B cell (primary cell): ENCODE measurements at regions not wholly inside any gene's neighbourhood (a gene's known extent, or its start where the extent isn't known, plus 50 kb on each side); places are given as distances from the start of the nearest gene placed in this dataset.

ENCODE experiments used
- ATAC-seq: fragments of 200-7000 bp; cut with Tn5 transposase; one replicate; pipeline ENCODE4 v1.10.0; 2021; ENCODE audit warnings: low read depth, mild to moderate bottlenecking, moderate number of reproducible peaks, moderate library complexity
- CTCF ChIA-PET: fragments of 350-600 bp; sonication (Branson Sonifier 250); formaldehyde crosslinking; loops from one replicate; lab custom pipeline; 2021; ENCODE audit warnings: antibody characterized with exemption, inconsistent platforms; lab: Charles Lee
- POLR2A ChIA-PET: fragments of 350-600 bp; sonication (Branson Sonifier 250); formaldehyde crosslinking; loops from one replicate; lab custom pipeline; 2021; ENCODE audit warnings: antibody characterized with exemption; lab: Charles Lee
- DNase-seq: peaks from one replicate; pipeline ENCODE4 v3.0.0; 2013
- H2AFZ ChIP-seq: 2 replicates; pipeline ENCODE4 v1.6.1; 2012; ENCODE audit warnings: mild to moderate bottlenecking, low read depth, low read length; ENCODE audit not compliant: insufficient read depth, poor library complexity, severe bottlenecking
- H3K27ac ChIP-seq, 2 donors: 1 replicate in 1 of 2; 2 replicates in 1 of 2; pipeline ENCODE4 v1.5.1; 2012 to 2013; ENCODE audit warnings: low read length in 2 of 2, mild to moderate bottlenecking in 2 of 2, moderate library complexity in 1 of 2
- H3K27me3 ChIP-seq, 4 experiments: fragments of 200-600 bp in 1 of 4; sonication (generic) in 1 of 4; replicated peaks in 1 of 4; 1 replicate in 2 of 4; 2 replicates in 2 of 4; pipeline versions ENCODE4 v1.6.1 to v1.7.0; 2013 to 2016; ENCODE audit warnings: low read length in 3 of 4, mild to moderate bottlenecking in 2 of 4, mixed read lengths in 1 of 4, moderate library complexity in 1 of 4; ENCODE audit not compliant: insufficient read depth in 4 of 4, control insufficient read depth in 3 of 4; ENCODE audit errors: control extremely low read depth in 1 of 4
- H3K36me3 ChIP-seq, 2 experiments: replicated peaks in 1 of 2; 1 replicate in 1 of 2; 2 replicates in 1 of 2; pipeline versions ENCODE4 v1.6.1 to v1.7.1; 2013; ENCODE audit warnings: low read length in 1 of 2; ENCODE audit not compliant: insufficient read depth in 2 of 2, control insufficient read depth in 1 of 2; ENCODE audit errors: control extremely low read depth in 1 of 2, extremely low read depth in 1 of 2
- H3K4me1 ChIP-seq, 2 donors: fragments of 200-600 bp in 1 of 2; sonication (generic) in 1 of 2; 1 replicate in 1 of 2; 2 replicates in 1 of 2; pipeline versions ENCODE4 v1.5.1 to v1.6.1; 2013 to 2017; ENCODE audit warnings: low read length in 2 of 2; ENCODE audit not compliant: control insufficient read depth in 2 of 2, insufficient read depth in 2 of 2
- H3K4me2 ChIP-seq: replicated peaks from 2 replicates; pipeline ENCODE3; 2012; ENCODE audit warnings: mild to moderate bottlenecking, low read depth, low read length; ENCODE audit not compliant: poor library complexity, severe bottlenecking
- H3K4me3 ChIP-seq, 5 experiments: fragments of 200-600 bp in 1 of 5; sonication (generic) in 1 of 5; 1 replicate in 3 of 5; 2 replicates in 2 of 5; pipeline versions ENCODE4 v1.5.1 to v1.7.0; 2011 to 2016; ENCODE audit warnings: low read length in 4 of 5, mild to moderate bottlenecking in 4 of 5, low read depth in 2 of 5, control low read depth in 1 of 5, moderate library complexity in 1 of 5; ENCODE audit not compliant: insufficient read depth in 1 of 5; ENCODE audit errors: control extremely low read depth in 1 of 5, extremely low read depth in 1 of 5
- H3K79me2 ChIP-seq: fragments of 200-600 bp; sonication (generic); one replicate; pipeline ENCODE4 v1.6.0; 2016; ENCODE audit warnings: low read length; ENCODE audit not compliant: control insufficient read depth, insufficient read depth
- H3K9ac ChIP-seq: fragments of 200-600 bp; sonication (generic); 2 replicates; pipeline ENCODE4 v1.6.1; 2017; ENCODE audit warnings: mild to moderate bottlenecking, low read length, moderate library complexity
- H3K9me3 ChIP-seq, 3 donors: one replicate each; pipeline versions ENCODE4 v1.6.1 to v1.7.1; 2013; ENCODE audit warnings: low read length in 2 of 3; ENCODE audit not compliant: control insufficient read depth in 2 of 3, insufficient read depth in 1 of 3; ENCODE audit errors: control extremely low read depth in 1 of 3
- H4K20me1 ChIP-seq: 2 replicates; pipeline ENCODE4 v1.6.0; 2012; ENCODE audit warnings: mild to moderate bottlenecking, low read length; ENCODE audit not compliant: insufficient read depth, control insufficient read depth, poor library complexity, severe bottlenecking
- H3K27ac Mint-ChIP-seq: one replicate; pipeline ENCODE4 v1.8.0; 2021; ENCODE audit warnings: mixed read lengths
- H3K27me3 Mint-ChIP-seq: one replicate; pipeline ENCODE4 v1.8.0; 2021; ENCODE audit warnings: mixed read lengths
- H3K4me1 Mint-ChIP-seq: one replicate; pipeline ENCODE4 v1.8.0; 2021; ENCODE audit warnings: mixed read lengths
- H3K4me3 Mint-ChIP-seq: one replicate; pipeline ENCODE4 v1.8.0; 2021; ENCODE audit warnings: mixed read lengths
- H3K9me3 Mint-ChIP-seq: one replicate; pipeline ENCODE4 v1.8.0; 2022; ENCODE audit warnings: mixed read lengths; ENCODE audit not compliant: insufficient read depth
- CTCF ChIP-seq: fragments of 200-600 bp; IDR thresholded peaks from one replicate; pipeline ENCODE4 v1.8.0; 2022; ENCODE audit warnings: antibody characterized with exemption, mild to moderate bottlenecking
- EZH2 ChIP-seq: IDR thresholded peaks from 2 replicates; pipeline ENCODE4 v1.6.1; 2012; ENCODE audit warnings: borderline replicate concordance, low read depth, mild to moderate bottlenecking, moderate library complexity, low read length; ENCODE audit not compliant: insufficient read depth, poor library complexity, severe bottlenecking
- WGBS: methylation state at CpG from one replicate; pipeline ENCODE4 v1.1.5; 2013; ENCODE audit warnings: missing lambda C conversion rate; ENCODE audit not compliant: insufficient coverage; 5-methylcytosine and 5-hydroxymethylcytosine counted together
- intact Hi-C: fragments of 100-400 bp; cut with micrococcal nuclease; formaldehyde crosslinking; loops from one replicate; pipeline ENCODE4 v1.10.0; 2022

GRCh38 chr3:72182206-72182605, 397.3 kb upstream of the PROK2 start:
- no peak for DNase-seq
- no peak overlapping the region for H3K4me3 Mint-ChIP-seq
- peaks cover 0 to 6% (median 0%) of the 10 kb centered on the region in 3 donors for H3K9me3 ChIP-seq
- POLR2A ChIA-PET: interaction anchor here (0.9 kb wide), 1 partner anchor 15 kb away, joined by 5 read pairs; no protein-coding TSS in a partner anchor
- H3K4me3 ChIP-seq: no peak overlapping the region
- H2AFZ ChIP-seq: no peak overlapping the region
- intact Hi-C loops: no loop called here
- H3K27me3 ChIP-seq: peaks cover 0 to 7% (median 0%) of the 10 kb centered on the region in 4 experiments
- no peaks in the 10 kb centered on the region for H3K79me2 ChIP-seq
- no peak for ATAC-seq
- H3K27ac Mint-ChIP-seq: no peak overlapping the region
- no peaks in the 10 kb centered on the region for H3K36me3 ChIP-seq
- H3K9me3 Mint-ChIP-seq: no peaks in the 10 kb centered on the region
- H3K4me1 Mint-ChIP-seq: peaks cover 48% of the 10 kb centered on the region
- no peaks in the 10 kb centered on the region for H4K20me1 ChIP-seq
- peaks cover 35 to 44% of the 10 kb centered on the region in 2 donors for H3K4me1 ChIP-seq
- no peak overlapping the region for H3K27ac ChIP-seq
- TF ChIP-seq CTCF (no peak), EZH2 (no peak)
- H3K9ac ChIP-seq: no peak overlapping the region
- H3K4me2 ChIP-seq: no peak overlapping the region
- H3K27me3 Mint-ChIP-seq: peaks cover 6% of the 10 kb centered on the region
- CTCF ChIA-PET: interaction anchor here (0.7 kb wide), 1 partner anchor 295 kb away, joined by 3 read pairs; no protein-coding TSS in a partner anchor

- H3K36me3 ChIP-seq: no peaks in the 10 kb centered on the region
- 87% methylated on average over 4 of the region's 5 CpGs for WGBS
- H3K79me2 ChIP-seq: no peaks in the 10 kb centered on the region
- intact Hi-C loops: no loop called here
- Mint-ChIP-seq H3K27me3 (peaks cover 3% of the 10 kb centered on the region), H3K9me3 (no peaks in the 10 kb centered on the region), H3K4me3 (no peak overlapping the region), H3K27ac (no peak overlapping the region), H3K4me1 (peaks cover 49% of the 10 kb centered on the region)
- POLR2A ChIA-PET: no interaction called here
- CTCF ChIA-PET: interaction anchor here (1.2 kb wide), 1 partner anchor 9 kb away, joined by 3 read pairs; no protein-coding TSS in a partner anchor
- H3K9ac ChIP-seq: no peak overlapping the region
- ATAC-seq: no peak
- H3K9me3 ChIP-seq: peaks cover 0 to 6% (median 0%) of the 10 kb centered on the region in 3 donors
- no peak for DNase-seq
- H3K4me1 ChIP-seq: peaks cover 36 to 45% of the 10 kb centered on the region in 2 donors
- H2AFZ ChIP-seq: no peak overlapping the region
- peaks cover 0 to 2% (median 0%) of the 10 kb centered on the region in 4 experiments for H3K27me3 ChIP-seq
- H3K27ac ChIP-seq: no peak overlapping the region
- TF ChIP-seq CTCF: no peak
- TF ChIP-seq EZH2: no peak
- H3K4me2 ChIP-seq: no peak overlapping the region
- no peak overlapping the region for H3K4me3 ChIP-seq
- H4K20me1 ChIP-seq: no peaks in the 10 kb centered on the region
Observed at GRCh38 chr3:72181251-72181650, 396.3 kb upstream of the PROK2 start.
